ENCODE measurements at regions not wholly inside any gene's neighbourhood (a gene's known extent, or its start where the extent isn't known, plus 50 kb on each side); places are given as distances from the start of the nearest gene placed in this dataset.

DNA sequence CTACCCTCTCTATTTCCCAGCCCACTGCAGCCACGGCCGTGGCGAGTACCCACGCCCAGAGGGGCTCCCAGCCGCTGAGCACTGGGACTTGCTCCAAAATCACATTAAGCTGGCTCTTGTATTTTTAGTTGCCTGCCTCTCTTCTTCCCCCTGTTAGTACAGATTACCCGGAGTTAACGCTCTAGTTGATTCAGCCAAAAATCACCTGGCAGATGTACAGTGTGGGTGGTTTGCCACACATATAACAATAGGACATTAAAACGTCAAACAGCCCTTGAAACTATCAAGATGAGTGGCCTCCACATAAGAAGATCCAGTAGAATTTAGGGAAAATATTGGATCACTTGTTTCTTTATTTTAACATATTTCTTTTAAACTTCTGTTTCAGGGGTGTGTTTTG, 268.8 kb upstream of the PRDM1 start:
- DNase-seq (ENCODE audit: low spot score), result no peak
- H3K27ac ChIP-seq (ENCODE audit: poor library complexity, severe bottlenecking), result no peak overlapping the region
- TF ChIP-seq, protein P1, sequence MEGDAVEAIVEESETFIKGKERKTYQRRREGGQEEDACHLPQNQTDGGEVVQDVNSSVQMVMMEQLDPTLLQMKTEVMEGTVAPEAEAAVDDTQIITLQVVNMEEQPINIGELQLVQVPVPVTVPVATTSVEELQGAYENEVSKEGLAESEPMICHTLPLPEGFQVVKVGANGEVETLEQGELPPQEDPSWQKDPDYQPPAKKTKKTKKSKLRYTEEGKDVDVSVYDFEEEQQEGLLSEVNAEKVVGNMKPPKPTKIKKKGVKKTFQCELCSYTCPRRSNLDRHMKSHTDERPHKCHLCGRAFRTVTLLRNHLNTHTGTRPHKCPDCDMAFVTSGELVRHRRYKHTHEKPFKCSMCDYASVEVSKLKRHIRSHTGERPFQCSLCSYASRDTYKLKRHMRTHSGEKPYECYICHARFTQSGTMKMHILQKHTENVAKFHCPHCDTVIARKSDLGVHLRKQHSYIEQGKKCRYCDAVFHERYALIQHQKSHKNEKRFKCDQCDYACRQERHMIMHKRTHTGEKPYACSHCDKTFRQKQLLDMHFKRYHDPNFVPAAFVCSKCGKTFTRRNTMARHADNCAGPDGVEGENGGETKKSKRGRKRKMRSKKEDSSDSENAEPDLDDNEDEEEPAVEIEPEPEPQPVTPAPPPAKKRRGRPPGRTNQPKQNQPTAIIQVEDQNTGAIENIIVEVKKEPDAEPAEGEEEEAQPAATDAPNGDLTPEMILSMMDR (IDR thresholded peaks at IDR 0.05; ENCODE audit: poor library complexity, severe bottlenecking), result no peak

DNA sequence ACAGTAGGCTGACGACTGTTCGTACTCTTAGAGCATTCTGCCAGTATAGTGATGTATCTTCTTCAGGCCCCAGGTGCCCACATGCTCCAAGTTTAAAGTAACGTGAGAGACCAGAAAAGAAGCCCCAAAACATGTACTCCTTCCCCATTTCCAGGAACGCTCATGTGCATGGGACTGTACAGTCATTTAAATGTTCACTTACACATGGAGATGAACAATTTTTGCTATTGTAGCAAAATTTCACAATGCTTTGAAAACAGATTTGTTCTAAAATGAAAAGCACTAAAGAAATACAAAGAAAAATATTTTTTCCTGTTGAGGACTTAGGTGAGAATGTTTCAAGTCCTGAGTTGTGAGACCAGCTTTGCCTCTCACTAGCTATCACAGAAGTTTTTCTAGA, 269.3 kb upstream of the PRDM1 start:
- Histone ChIP-seq H3K4me3 (ENCODE audit: severe bottlenecking) (no peak overlapping the region), H3K27me3 (ENCODE audit: insufficient read depth, poor library complexity, severe bottlenecking) (no peaks in the 10 kb centered on the region), H3K9me3 (ENCODE audit: severe bottlenecking) (no peaks in the 10 kb centered on the region), H3K27ac (ENCODE audit: poor library complexity, severe bottlenecking) (no peak overlapping the region), H3K4me1 (ENCODE audit: insufficient read depth, poor library complexity, severe bottlenecking) (no peaks in the 10 kb centered on the region), H3K36me3 (ENCODE audit: low read depth) (no peaks in the 10 kb centered on the region)
- DNase-seq (ENCODE audit: low spot score) (no peak), ATAC-seq (ENCODE audit: low read depth) (no peak)
- TF ChIP-seq, protein P1 (IDR thresholded peaks at IDR 0.05; ENCODE audit: poor library complexity, severe bottlenecking), result no peak

More for the DNA sequence above, 268.8 kb upstream of the PRDM1 start:
- Histone ChIP-seq H3K27me3 (ENCODE audit: insufficient read depth, poor library complexity, severe bottlenecking) (no peaks in the 10 kb centered on the region), H3K4me1 (ENCODE audit: insufficient read depth, poor library complexity, severe bottlenecking) (no peaks in the 10 kb centered on the region), H3K36me3 (ENCODE audit: low read depth) (no peaks in the 10 kb centered on the region), H3K4me3 (ENCODE audit: severe bottlenecking) (no peak overlapping the region), H3K9me3 (ENCODE audit: severe bottlenecking) (no peaks in the 10 kb centered on the region)
- ATAC-seq (ENCODE audit: low read depth), result no peak

DNA sequence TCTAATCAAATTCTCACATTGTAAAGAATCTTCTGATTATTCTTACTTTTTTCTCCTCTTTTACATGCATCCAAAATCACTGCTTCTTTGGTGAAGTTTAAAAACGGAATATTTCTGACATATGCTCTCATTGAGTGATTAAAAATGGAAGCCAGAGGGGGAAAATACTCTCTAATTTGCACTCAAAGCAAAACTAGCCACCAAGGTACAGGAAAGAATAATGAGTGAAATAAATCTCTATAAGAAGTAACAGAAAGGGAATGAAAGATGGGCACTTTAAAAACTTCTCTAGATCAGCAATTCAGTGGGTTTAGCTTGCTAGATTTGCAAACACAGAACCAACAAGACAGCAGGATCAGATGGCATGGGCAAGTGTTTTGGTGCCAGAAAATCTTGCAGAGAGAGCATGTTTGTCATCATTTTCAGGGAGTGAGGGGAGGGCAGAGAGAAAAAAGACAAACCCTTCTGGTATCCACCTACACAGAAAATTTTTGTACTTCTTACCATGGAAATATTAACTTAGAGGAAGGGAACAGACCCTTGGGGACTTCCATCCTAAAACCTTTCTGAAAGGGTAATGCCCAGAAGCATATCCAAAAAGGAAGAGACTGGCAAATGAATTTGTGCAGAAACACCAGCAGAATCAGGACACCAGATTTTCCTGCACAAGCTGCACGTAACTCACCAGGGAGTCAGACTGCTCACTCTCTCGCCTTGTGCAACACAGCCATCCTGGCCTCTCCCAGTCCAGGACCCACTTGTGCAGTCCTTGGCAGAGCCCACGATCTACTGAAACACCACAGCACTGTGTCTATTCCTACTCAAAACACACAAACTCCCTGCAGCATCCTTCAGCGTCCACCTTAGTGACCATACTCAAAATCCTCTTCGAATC, 270.2 kb upstream of the PRDM1 start:
- no peak for ATAC-seq (ENCODE audit: low read depth)
- H3K4me3 ChIP-seq (ENCODE audit: severe bottlenecking), result no peak overlapping the region
- H3K36me3 ChIP-seq (ENCODE audit: low read depth), result no peaks in the 10 kb centered on the region
- H3K9me3 ChIP-seq (ENCODE audit: severe bottlenecking), result no peaks in the 10 kb centered on the region
- no peak overlapping the region for H3K27ac ChIP-seq (ENCODE audit: poor library complexity, severe bottlenecking)
- DNase-seq (ENCODE audit: low spot score), result no peak
- H3K27me3 ChIP-seq (ENCODE audit: insufficient read depth, poor library complexity, severe bottlenecking), result no peaks in the 10 kb centered on the region
- H3K4me1 ChIP-seq (ENCODE audit: insufficient read depth, poor library complexity, severe bottlenecking), result peaks cover 5% of the 10 kb centered on the region
- TF ChIP-seq, protein P1 (IDR thresholded peaks at IDR 0.05; ENCODE audit: poor library complexity, severe bottlenecking), result no peak

DNA sequence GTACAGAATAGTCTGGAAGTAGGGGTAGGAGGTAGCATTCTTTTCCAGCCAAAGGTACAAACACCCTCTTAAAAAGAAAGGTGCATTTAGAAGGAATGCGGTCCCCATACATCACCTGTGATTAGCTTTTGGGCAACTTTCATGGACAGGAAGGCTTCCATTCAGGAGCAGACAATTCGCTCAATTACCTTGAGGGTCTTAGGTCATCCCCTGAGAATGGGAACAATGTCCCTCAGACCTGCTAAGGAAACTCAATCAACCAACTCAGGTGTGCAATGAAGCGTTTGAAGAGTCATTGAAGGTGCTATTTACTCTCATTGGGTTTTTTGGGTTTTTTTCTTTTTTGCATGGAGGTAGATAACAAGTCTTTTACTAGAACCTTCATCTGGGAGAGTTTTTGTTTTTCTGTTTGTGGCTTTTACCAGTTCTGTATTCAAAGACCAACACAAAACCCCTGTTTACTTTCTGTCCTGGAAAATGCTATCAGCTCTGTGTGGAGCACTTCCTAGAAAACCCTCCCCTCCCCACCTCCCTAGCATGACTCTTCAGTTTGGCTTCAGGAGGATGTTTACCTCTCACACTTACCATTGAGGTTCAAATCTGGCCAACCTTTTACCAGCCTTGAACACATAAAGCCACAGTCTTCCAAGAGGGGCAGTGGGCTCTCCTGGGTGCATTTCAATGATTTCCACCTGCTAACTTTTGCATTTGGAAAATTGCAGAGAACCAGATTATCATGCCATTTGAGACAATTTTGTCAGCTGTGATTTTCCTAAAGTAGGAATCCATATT, 271.2 kb upstream of the PRDM1 start:
- no peak overlapping the region for H3K27ac ChIP-seq (ENCODE audit: poor library complexity, severe bottlenecking)
- TF ChIP-seq, protein P1 (IDR thresholded peaks at IDR 0.05; ENCODE audit: poor library complexity, severe bottlenecking), result no peak
- no peaks in the 10 kb centered on the region for H3K27me3 ChIP-seq (ENCODE audit: insufficient read depth, poor library complexity, severe bottlenecking)
- no peaks in the 10 kb centered on the region for H3K36me3 ChIP-seq (ENCODE audit: low read depth)
- DNase-seq (ENCODE audit: low spot score) (no peak), ATAC-seq (ENCODE audit: low read depth) (no peak)
- H3K4me1 ChIP-seq (ENCODE audit: insufficient read depth, poor library complexity, severe bottlenecking), result peaks cover 15% of the 10 kb centered on the region
- H3K4me3 ChIP-seq (ENCODE audit: severe bottlenecking), result no peak overlapping the region
- no peaks in the 10 kb centered on the region for H3K9me3 ChIP-seq (ENCODE audit: severe bottlenecking)

All from RWPE2 (cell line).